OCI-LY7 (cell line): ENCODE measurements at regions not wholly inside any gene's neighbourhood (a gene's known extent, or its start where the extent isn't known, plus 50 kb on each side); places are given as distances from the start of the nearest gene placed in this dataset.

Source experiments
- EZH2phosphoT487 ChIP-seq: fragments of 200-600 bp; sonication (generic); IDR thresholded peaks from 2 replicates; pipeline ENCODE4 v1.6.1; 2018; ENCODE audit warnings: low read depth, borderline replicate concordance, mild to moderate bottlenecking, mixed run types, antibody characterized with exemption, low read length, moderate library complexity, mixed read lengths
- TF ChIP-seq, protein P1 (sequence below): fragments of 200-600 bp; sonication (generic); conservative IDR thresholded peaks from 2 replicates; pipeline ENCODE4 v1.5.1; 2014; ENCODE audit warnings: mild to moderate bottlenecking, antibody characterized with exemption, low read length, moderate library complexity, mixed read lengths

DNA sequence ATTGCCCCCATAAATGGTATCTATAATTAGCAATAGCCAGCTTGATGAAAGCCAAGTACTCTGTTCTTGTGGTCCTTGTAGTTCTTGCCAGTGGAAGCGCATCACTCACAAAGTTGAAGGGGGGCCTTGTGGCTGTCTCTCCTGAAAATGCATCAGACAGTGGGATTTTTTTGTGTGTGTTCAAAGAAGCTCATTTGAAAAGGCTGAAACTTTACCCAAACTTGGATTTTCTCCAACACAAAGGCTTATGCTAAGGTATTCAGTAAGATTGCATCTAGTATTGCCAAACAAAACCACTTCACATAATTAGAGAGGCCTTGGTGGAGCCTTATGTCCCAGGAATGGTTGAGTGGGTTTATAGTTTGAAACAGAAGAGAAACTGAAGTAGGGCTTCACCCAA is 216.7 kb upstream of the TMTC1 start:
- TF ChIP-seq, protein P1, sequence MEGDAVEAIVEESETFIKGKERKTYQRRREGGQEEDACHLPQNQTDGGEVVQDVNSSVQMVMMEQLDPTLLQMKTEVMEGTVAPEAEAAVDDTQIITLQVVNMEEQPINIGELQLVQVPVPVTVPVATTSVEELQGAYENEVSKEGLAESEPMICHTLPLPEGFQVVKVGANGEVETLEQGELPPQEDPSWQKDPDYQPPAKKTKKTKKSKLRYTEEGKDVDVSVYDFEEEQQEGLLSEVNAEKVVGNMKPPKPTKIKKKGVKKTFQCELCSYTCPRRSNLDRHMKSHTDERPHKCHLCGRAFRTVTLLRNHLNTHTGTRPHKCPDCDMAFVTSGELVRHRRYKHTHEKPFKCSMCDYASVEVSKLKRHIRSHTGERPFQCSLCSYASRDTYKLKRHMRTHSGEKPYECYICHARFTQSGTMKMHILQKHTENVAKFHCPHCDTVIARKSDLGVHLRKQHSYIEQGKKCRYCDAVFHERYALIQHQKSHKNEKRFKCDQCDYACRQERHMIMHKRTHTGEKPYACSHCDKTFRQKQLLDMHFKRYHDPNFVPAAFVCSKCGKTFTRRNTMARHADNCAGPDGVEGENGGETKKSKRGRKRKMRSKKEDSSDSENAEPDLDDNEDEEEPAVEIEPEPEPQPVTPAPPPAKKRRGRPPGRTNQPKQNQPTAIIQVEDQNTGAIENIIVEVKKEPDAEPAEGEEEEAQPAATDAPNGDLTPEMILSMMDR: no peak
- no peak for TF ChIP-seq EZH2phosphoT487
